ENCODE measurements at regions not wholly inside any gene's neighbourhood (a gene's known extent, or its start where the extent isn't known, plus 50 kb on each side); places are given as distances from the start of the nearest gene placed in this dataset.
"Not testable (repeated sequence)": the region's sequence is repeated elsewhere in the genome, so short reads cannot be mapped to it uniquely, and the experiment has no call there.

DNA sequence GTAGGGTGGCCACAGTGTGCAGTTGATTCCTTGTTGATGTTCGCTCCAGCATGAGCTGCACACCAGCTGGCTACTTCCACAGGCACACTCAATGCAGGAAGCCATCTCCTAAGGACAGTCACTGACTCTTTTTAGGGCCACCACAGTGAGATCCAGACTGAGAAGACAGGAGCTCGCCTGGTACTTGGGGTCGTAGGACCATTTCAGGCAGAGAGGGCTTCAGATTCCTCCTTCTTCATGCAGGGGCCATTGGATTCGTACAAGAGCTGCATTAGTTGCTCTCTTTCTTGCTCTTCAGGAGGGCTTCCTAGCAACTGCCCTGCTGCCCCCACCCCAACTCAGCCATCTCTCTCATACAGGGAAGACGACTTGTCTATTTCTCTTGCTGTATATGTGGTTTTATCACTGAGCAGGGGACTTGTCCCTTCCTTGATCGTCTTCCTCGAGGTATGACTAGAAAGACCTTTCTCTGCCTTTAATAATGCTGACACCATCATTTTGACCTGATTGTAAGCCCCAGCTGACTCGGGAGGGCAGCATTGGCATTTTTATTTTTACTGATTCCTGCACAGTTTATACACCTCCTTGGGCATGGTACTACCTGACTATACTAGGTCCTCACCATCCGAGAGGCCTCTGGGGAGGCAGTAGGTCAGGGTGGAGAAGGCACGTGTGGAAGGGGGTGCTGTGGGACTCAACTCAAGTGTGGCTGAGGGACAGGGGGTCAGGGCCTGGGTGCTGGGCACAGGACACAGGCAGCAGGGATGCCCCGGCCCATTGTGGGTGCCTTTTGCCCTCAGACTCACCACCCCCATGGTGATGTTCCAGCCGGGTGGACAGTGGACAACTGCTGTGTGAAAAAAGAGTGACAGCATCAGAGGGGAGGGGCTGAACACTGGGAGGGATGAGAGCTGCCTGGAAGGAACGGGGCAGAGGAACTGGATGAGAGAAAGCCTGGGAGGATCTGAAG lies 136.7 kb upstream of the ZNF746 start:
- Histone ChIP-seq H3K4me3 (ENCODE audit: low read length, poor library complexity, severe bottlenecking) (no peak overlapping the region), H3K79me2 (ENCODE audit: insufficient read depth, low read length) (no peaks in the 10 kb centered on the region), H3K9me2 (replicated peaks; ENCODE audit: low read depth, low read length) (no peaks in the 10 kb centered on the region), H4K20me1 (ENCODE audit: insufficient read depth, low read length, poor library complexity, severe bottlenecking) (no peaks in the 10 kb centered on the region), H3K4me1 (ENCODE audit: insufficient read depth, low read length, poor library complexity, severe bottlenecking) (no peaks in the 10 kb centered on the region), H3K4me2 (ENCODE audit: low read depth, low read length, poor library complexity, severe bottlenecking) (no peak overlapping the region), H3K9me3 (ENCODE audit: insufficient read depth, low read depth, low read length) (no peaks in the 10 kb centered on the region), H3F3A (ENCODE audit: low read depth) (no peaks in the 10 kb centered on the region), H3K27me3 (ENCODE audit: insufficient read depth, low read length, poor library complexity, severe bottlenecking) (peaks cover 6% of the 10 kb centered on the region), H3K36me3 (ENCODE audit: insufficient read depth, low read length) (no peaks in the 10 kb centered on the region), H2AFZ (ENCODE audit: low read length) (no peak overlapping the region), H3K9ac (ENCODE audit: low read depth, low read length, poor library complexity, severe bottlenecking) (no peak overlapping the region)
- no peak for TF ChIP-seq EZH2phosphoT487 (IDR thresholded peaks at IDR 0.05; ENCODE audit: borderline replicate concordance)
- TF ChIP-seq, protein P1, sequence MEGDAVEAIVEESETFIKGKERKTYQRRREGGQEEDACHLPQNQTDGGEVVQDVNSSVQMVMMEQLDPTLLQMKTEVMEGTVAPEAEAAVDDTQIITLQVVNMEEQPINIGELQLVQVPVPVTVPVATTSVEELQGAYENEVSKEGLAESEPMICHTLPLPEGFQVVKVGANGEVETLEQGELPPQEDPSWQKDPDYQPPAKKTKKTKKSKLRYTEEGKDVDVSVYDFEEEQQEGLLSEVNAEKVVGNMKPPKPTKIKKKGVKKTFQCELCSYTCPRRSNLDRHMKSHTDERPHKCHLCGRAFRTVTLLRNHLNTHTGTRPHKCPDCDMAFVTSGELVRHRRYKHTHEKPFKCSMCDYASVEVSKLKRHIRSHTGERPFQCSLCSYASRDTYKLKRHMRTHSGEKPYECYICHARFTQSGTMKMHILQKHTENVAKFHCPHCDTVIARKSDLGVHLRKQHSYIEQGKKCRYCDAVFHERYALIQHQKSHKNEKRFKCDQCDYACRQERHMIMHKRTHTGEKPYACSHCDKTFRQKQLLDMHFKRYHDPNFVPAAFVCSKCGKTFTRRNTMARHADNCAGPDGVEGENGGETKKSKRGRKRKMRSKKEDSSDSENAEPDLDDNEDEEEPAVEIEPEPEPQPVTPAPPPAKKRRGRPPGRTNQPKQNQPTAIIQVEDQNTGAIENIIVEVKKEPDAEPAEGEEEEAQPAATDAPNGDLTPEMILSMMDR (conservative IDR thresholded peaks at IDR 0.05; ENCODE audit: low read length) = no peak

DNA sequence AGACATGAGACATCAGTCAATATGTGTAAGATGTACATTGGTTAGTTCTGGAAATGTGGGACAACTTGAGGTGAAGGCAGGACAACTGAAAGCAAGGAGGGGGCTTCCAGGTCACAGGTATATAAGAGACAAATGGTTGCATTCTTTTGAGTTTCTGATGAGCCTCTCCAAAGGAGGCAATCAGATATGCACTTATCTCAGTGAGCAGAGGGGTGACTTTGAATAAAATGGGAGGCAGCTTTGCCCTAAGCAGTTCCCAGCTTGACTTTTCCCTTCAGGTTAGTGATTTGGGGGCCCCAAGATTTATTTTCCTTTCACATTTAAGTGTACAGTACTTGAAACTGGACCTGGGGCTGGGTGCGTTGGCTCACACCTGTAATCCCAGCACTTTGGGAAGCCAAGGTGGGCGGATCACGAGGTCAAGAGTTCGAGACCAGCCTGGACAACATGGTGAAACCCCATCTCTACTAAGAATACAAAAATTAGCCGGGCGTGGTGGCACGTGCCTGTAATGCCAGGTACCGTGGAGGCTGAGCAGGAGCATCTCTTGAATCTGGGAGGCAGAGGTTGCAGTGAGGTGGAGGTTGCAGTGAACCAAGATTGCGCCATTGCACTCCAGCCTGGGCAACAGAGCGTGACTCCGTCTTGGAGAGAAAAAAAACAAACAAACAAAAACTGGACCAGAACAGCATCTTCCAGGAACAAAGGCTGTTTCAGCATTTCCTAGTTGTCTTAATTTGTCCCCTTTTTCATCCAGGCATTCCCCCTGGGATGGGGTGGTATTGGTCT lies 130.9 kb upstream of the ZNF746 start:
- not testable (repeated sequence) for H3K36me3 ChIP-seq (ENCODE audit: insufficient read depth, low read length); H3K79me2 ChIP-seq (ENCODE audit: insufficient read depth, low read length); H3F3A ChIP-seq (ENCODE audit: low read depth); H3K9me3 ChIP-seq (ENCODE audit: insufficient read depth, low read depth, low read length); H2AFZ ChIP-seq (ENCODE audit: low read length); H3K9me2 ChIP-seq (replicated peaks; ENCODE audit: low read depth, low read length); H3K4me2 ChIP-seq (ENCODE audit: low read depth, low read length, poor library complexity, severe bottlenecking); H3K4me3 ChIP-seq (ENCODE audit: low read length, poor library complexity, severe bottlenecking); H3K9ac ChIP-seq (ENCODE audit: low read depth, low read length, poor library complexity, severe bottlenecking); H4K20me1 ChIP-seq (ENCODE audit: insufficient read depth, low read length, poor library complexity, severe bottlenecking)
- Histone ChIP-seq H3K27me3 (ENCODE audit: insufficient read depth, low read length, poor library complexity, severe bottlenecking) (peaks cover 10% of the 10 kb centered on the region), H3K4me1 (ENCODE audit: insufficient read depth, low read length, poor library complexity, severe bottlenecking) (peaks cover 19% of the 10 kb centered on the region)

DNA sequence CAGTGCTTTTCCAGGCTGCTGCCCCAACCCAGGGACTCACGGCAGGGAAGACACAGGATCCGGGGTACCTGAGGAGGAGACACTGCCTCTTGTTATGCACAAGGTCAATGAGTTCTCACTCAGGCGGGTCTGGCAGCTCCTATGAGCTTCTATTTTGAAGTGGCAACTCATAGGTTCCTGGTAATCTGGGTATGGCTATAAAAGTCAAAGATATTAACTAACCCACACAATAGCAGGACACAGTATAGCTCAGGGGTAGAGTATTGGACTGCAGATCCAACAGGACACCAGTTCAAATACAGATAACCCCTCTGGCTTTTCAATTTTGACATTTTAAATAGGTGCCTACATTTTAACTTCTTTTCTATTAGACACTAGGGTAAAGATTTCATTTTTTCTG lies 130.3 kb upstream of the ZNF746 start:
- no peaks in the 10 kb centered on the region for H3K36me3 ChIP-seq (ENCODE audit: insufficient read depth, low read length)
- H3K9me3 ChIP-seq (ENCODE audit: insufficient read depth, low read depth, low read length) = no peaks in the 10 kb centered on the region
- H3K9ac ChIP-seq (ENCODE audit: low read depth, low read length, poor library complexity, severe bottlenecking) = no peak overlapping the region
- H3K4me2 ChIP-seq (ENCODE audit: low read depth, low read length, poor library complexity, severe bottlenecking) = no peak overlapping the region
- no peak for TF ChIP-seq EZH2phosphoT487 (IDR thresholded peaks at IDR 0.05; ENCODE audit: borderline replicate concordance)
- TF ChIP-seq, protein P1 (conservative IDR thresholded peaks at IDR 0.05; ENCODE audit: low read length) = no peak
- H4K20me1 ChIP-seq (ENCODE audit: insufficient read depth, low read length, poor library complexity, severe bottlenecking) = peaks cover 13% of the 10 kb centered on the region
- H3K79me2 ChIP-seq (ENCODE audit: insufficient read depth, low read length) = peaks cover 14% of the 10 kb centered on the region
- no peaks in the 10 kb centered on the region for H3K9me2 ChIP-seq (replicated peaks; ENCODE audit: low read depth, low read length)
- H2AFZ ChIP-seq (ENCODE audit: low read length) = no peak overlapping the region
- no peaks in the 10 kb centered on the region for H3F3A ChIP-seq (ENCODE audit: low read depth)
- H3K4me1 ChIP-seq (ENCODE audit: insufficient read depth, low read length, poor library complexity, severe bottlenecking) = peaks cover 23% of the 10 kb centered on the region
- H3K4me3 ChIP-seq (ENCODE audit: low read length, poor library complexity, severe bottlenecking) = no peak overlapping the region
- peaks cover 10% of the 10 kb centered on the region for H3K27me3 ChIP-seq (ENCODE audit: insufficient read depth, low read length, poor library complexity, severe bottlenecking)
